ENCODE measurements at regions not wholly inside any gene's neighbourhood (a gene's known extent, or its start where the extent isn't known, plus 50 kb on each side); places are given as distances from the start of the nearest gene placed in this dataset.
"Not testable (repeated sequence)": the region's sequence is repeated elsewhere in the genome, so short reads cannot be mapped to it uniquely, and the experiment has no call there.

DNA sequence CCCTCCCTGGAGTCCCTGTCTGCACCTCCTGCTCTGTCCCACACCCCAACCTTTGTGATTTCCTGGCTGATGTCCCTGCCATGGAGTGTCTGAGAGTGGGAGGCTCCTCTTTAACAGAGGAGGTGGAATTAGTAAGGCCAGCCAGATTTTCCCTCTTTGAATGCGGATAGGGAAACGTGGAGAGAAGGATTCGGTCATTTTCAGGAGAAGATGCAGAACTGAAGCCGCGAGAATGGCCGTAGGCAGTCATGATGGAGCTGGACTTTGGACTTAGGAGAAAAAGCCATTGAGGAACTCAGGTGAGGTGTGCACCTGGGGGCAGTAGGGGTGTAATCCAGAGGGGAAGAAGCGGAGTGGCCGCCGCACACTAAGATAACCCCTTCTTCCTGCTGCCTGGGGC lies 138.1 kb upstream of the ATP10A start:
- Histone ChIP-seq H3K9me3 (ENCODE audit: control insufficient read depth in 2 of 2, insufficient read depth in 1 of 2, low read depth in 1 of 2, low read length in 1 of 2) (peaks cover 0 to 5% of the 10 kb centered on the region in 2 donors), H3K4me3 (ENCODE audit: low read depth in 1 of 2, low read length in 2 of 2) (no peak overlapping the region), H3K27me3 (ENCODE audit: control insufficient read depth in 1 of 2, insufficient read depth in 2 of 2, low read length in 2 of 2) (no peaks in the 10 kb centered on the region), H3K4me1 (ENCODE audit: control insufficient read depth in 2 of 2, insufficient read depth in 2 of 2, low read length in 1 of 2) (no peaks in the 10 kb centered on the region), H3K27ac (ENCODE audit: low read depth in 2 of 2, low read length in 1 of 2) (no peak overlapping the region), H3K36me3 (ENCODE audit: control insufficient read depth in 2 of 2, insufficient read depth in 2 of 2, low read length in 1 of 2) (no peaks in the 10 kb centered on the region)
- WGBS, 2 donors = 89 to 93% methylated on average over 9 of the region's 9 CpGs

DNA sequence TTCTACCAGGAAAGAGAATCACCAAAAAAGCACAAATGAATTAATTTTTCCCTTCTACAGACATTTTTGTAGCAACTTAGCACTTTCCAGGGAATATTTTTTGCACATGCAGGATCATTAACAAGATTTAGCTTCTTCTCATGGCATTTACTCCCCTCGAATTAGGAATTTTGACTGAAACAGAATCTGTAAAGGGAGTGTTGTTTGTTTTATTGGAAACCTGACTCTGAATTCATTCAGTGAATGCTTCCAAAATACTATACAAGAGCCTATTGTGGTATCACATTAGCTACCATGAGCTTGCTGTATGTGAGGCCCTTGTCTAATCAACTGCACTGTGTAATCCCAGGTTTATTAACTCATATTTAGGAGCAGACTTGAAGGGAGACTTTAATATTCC lies 130.4 kb upstream of the ATP10A start:
- H3K4me3 ChIP-seq (ENCODE audit: low read depth in 1 of 2, low read length in 2 of 2) = no peak overlapping the region
- H3K4me1 ChIP-seq (ENCODE audit: control insufficient read depth in 2 of 2, insufficient read depth in 2 of 2, low read length in 1 of 2) = no peaks in the 10 kb centered on the region
- H3K36me3 ChIP-seq (ENCODE audit: control insufficient read depth in 2 of 2, insufficient read depth in 2 of 2, low read length in 1 of 2) = no peaks in the 10 kb centered on the region
- H3K27ac ChIP-seq (ENCODE audit: low read depth in 2 of 2, low read length in 1 of 2) = no peak overlapping the region
- WGBS, 2 donors = 41 to 50% methylated on average over 1 of the region's 1 CpG
- no peaks in the 10 kb centered on the region for H3K27me3 ChIP-seq (ENCODE audit: control insufficient read depth in 1 of 2, insufficient read depth in 2 of 2, low read length in 2 of 2)
- peaks cover 0 to 4% of the 10 kb centered on the region in 2 donors for H3K9me3 ChIP-seq (ENCODE audit: control insufficient read depth in 2 of 2, insufficient read depth in 1 of 2, low read depth in 1 of 2, low read length in 1 of 2)

DNA sequence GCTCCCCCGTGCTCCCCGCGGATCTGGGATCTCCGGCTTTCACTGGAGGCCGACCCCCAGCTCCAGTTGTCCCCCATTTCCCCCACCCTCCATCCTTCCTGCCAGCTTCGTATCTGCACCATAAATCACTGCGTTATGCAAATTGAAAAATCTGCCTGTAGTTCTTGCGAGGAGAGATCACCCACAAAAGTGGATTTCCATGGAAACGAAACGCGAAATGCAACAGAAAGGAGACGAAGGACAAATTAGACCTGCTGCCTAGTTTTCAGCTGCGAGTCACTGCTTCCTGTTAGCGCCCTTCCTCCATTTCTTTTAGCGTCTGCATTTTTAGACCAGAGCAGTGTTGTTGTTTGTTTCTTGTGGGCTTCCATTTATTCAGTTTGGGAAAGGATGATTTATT lies 127.1 kb upstream of the ATP10A start:
- H3K36me3 ChIP-seq (ENCODE audit: control insufficient read depth in 2 of 2, insufficient read depth in 2 of 2, low read length in 1 of 2) = no peaks in the 10 kb centered on the region
- H3K27ac ChIP-seq (ENCODE audit: low read depth in 2 of 2, low read length in 1 of 2) = no peak overlapping the region
- no peaks in the 10 kb centered on the region for H3K27me3 ChIP-seq (ENCODE audit: control insufficient read depth in 1 of 2, insufficient read depth in 2 of 2, low read length in 2 of 2)
- WGBS, 2 donors = 87 to 90% methylated on average over 15 of the region's 15 CpGs
- H3K4me3 ChIP-seq (ENCODE audit: low read depth in 1 of 2, low read length in 2 of 2) = no peak overlapping the region
- H3K9me3 ChIP-seq (ENCODE audit: control insufficient read depth in 2 of 2, insufficient read depth in 1 of 2, low read depth in 1 of 2, low read length in 1 of 2) = peaks cover 0 to 4% of the 10 kb centered on the region in 2 donors
- no peaks in the 10 kb centered on the region for H3K4me1 ChIP-seq (ENCODE audit: control insufficient read depth in 2 of 2, insufficient read depth in 2 of 2, low read length in 1 of 2)

DNA sequence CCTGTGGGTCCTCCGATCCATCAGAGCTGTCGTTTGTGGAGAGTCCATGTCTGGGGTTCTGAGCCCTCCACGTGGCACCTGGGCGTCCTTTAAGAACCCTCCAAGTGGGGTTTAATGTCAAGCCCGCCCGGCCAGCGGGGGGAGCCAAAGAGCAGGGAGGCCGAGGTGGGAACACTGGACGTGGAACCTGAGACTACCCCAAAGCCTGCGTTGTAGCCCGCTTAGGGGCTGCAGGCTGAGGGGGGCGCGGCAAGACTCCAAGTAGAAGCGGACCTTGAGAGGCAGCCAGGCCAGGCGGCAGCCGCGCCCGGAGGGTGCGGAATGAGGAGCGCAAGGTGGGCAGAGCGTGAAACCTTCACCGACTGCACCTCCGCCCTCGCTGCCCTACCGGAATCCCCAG lies 126.2 kb upstream of the ATP10A start:
- H3K4me1 ChIP-seq (ENCODE audit: control insufficient read depth in 2 of 2, insufficient read depth in 2 of 2, low read length in 1 of 2) = no peaks in the 10 kb centered on the region
- WGBS, 2 donors = 91 to 93% methylated on average over 25 of the region's 25 CpGs

DNA sequence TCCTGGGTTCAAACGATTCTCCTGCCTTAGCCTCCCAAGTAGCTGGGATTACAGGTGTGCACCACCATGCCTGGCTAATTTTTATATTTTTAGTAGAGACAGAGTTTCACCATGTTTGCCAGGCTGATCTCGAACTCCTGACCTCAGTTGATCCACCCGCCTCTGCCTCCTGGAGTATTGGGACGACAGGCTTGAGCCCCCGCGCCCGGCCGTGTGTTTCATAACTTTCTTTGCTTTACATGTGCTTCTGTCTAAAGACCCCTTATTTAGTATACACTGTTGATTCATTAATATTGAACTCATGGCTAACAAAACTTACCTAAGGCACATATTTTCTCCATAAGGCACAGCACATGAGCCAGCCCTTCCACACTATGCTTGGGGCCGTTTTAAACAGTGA lies 125.6 kb upstream of the ATP10A start:
- WGBS, 2 donors = 86 to 87% methylated on average over 9 of the region's 9 CpGs
- not testable (repeated sequence) for H3K27ac ChIP-seq (ENCODE audit: low read depth in 2 of 2, low read length in 1 of 2); H3K4me1 ChIP-seq (ENCODE audit: control insufficient read depth in 2 of 2, insufficient read depth in 2 of 2, low read length in 1 of 2); H3K9me3 ChIP-seq (ENCODE audit: control insufficient read depth in 2 of 2, insufficient read depth in 1 of 2, low read depth in 1 of 2, low read length in 1 of 2); H3K27me3 ChIP-seq (ENCODE audit: control insufficient read depth in 1 of 2, insufficient read depth in 2 of 2, low read length in 2 of 2); H3K36me3 ChIP-seq (ENCODE audit: control insufficient read depth in 2 of 2, insufficient read depth in 2 of 2, low read length in 1 of 2); H3K4me3 ChIP-seq (ENCODE audit: low read depth in 1 of 2, low read length in 2 of 2)

More for the DNA sequence above, 126.2 kb upstream of the ATP10A start:
- H3K27me3 ChIP-seq (ENCODE audit: control insufficient read depth in 1 of 2, insufficient read depth in 2 of 2, low read length in 2 of 2) = no peaks in the 10 kb centered on the region
- H3K36me3 ChIP-seq (ENCODE audit: control insufficient read depth in 2 of 2, insufficient read depth in 2 of 2, low read length in 1 of 2) = no peaks in the 10 kb centered on the region
- H3K27ac ChIP-seq (ENCODE audit: low read depth in 2 of 2, low read length in 1 of 2) = no peak overlapping the region
- H3K9me3 ChIP-seq (ENCODE audit: control insufficient read depth in 2 of 2, insufficient read depth in 1 of 2, low read depth in 1 of 2, low read length in 1 of 2) = peaks cover 0 to 4% of the 10 kb centered on the region in 2 donors
- H3K4me3 ChIP-seq (ENCODE audit: low read depth in 1 of 2, low read length in 2 of 2) = no peak overlapping the region

DNA sequence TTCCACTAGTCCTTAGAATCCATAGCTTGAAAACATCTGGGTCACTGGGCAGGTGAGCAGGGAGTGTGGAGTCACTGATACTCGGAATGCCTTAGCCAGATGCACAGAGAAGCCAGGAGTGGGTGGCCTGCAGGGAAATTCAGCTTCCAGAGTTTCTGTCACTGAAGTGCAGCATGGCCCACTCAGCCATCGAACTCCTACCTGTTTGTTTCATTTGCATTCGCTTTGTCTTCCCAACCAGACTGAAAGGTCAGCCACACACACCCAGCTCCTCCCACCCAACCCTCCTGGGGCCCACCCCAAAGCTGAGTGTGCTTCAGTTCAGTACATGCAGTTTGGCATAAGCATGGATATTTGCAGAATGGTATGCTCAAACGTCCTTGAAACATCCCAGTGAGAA lies 124.5 kb upstream of the ATP10A start:
- WGBS, 2 donors = 46 to 58% methylated on average over 4 of the region's 4 CpGs
- Histone ChIP-seq H3K27me3 (ENCODE audit: control insufficient read depth in 1 of 2, insufficient read depth in 2 of 2, low read length in 2 of 2) (no peaks in the 10 kb centered on the region), H3K27ac (ENCODE audit: low read depth in 2 of 2, low read length in 1 of 2) (no peak overlapping the region), H3K9me3 (ENCODE audit: control insufficient read depth in 2 of 2, insufficient read depth in 1 of 2, low read depth in 1 of 2, low read length in 1 of 2) (peaks cover 0 to 4% of the 10 kb centered on the region in 2 donors), H3K36me3 (ENCODE audit: control insufficient read depth in 2 of 2, insufficient read depth in 2 of 2, low read length in 1 of 2) (no peaks in the 10 kb centered on the region), H3K4me3 (ENCODE audit: low read depth in 1 of 2, low read length in 2 of 2) (no peak overlapping the region), H3K4me1 (ENCODE audit: control insufficient read depth in 2 of 2, insufficient read depth in 2 of 2, low read length in 1 of 2) (no peaks in the 10 kb centered on the region)

DNA sequence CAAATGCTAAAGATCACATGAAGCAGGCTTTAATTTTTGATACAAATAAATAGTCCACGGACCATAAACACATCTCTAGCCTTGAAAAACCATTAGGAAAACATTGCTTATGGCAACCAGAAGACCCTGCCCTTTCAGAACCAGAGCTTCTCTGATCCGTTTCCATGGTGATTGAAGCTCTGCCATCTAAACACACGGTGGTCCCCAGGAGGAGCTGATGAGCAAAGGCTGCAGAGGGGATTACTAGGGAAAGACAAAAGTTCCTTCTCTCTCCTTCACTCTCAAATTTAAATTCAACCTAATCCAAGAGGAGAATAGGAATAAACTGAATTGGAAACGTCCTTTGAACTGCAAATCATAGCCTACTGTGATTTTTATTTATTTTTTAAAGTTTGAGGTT lies 122.0 kb upstream of the ATP10A start:
- Histone ChIP-seq H3K27me3 (ENCODE audit: control insufficient read depth in 1 of 2, insufficient read depth in 2 of 2, low read length in 2 of 2) (no peaks in the 10 kb centered on the region), H3K36me3 (ENCODE audit: control insufficient read depth in 2 of 2, insufficient read depth in 2 of 2, low read length in 1 of 2) (no peaks in the 10 kb centered on the region), H3K4me3 (ENCODE audit: low read depth in 1 of 2, low read length in 2 of 2) (no peak overlapping the region), H3K27ac (ENCODE audit: low read depth in 2 of 2, low read length in 1 of 2) (no peak overlapping the region), H3K9me3 (ENCODE audit: control insufficient read depth in 2 of 2, insufficient read depth in 1 of 2, low read depth in 1 of 2, low read length in 1 of 2) (peaks cover 0 to 4% of the 10 kb centered on the region in 2 donors), H3K4me1 (ENCODE audit: control insufficient read depth in 2 of 2, insufficient read depth in 2 of 2, low read length in 1 of 2) (no peaks in the 10 kb centered on the region)
- WGBS, 2 donors = 13 to 14% methylated on average over 4 of the region's 4 CpGs

DNA sequence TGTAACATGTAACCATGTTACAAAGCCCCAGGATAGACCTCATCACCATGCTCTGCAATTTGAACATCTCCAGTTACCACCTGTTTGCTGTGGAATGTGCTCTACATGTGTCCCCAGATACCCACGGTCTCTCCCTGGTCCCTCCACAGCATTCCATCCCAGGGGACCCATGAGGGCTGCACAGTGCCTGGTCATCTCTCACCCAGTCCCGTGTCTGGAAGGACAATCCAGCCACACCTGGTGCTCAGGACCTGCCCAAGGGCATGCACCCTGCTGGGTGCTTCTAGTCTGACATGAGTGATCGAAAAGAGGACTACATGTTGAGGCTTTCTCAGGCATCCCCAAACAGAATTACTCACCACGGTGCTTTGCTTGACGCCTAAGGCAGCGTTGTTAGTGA lies 119.6 kb upstream of the ATP10A start:
- Histone ChIP-seq H3K4me3 (ENCODE audit: low read depth in 1 of 2, low read length in 2 of 2) (no peak overlapping the region), H3K27me3 (ENCODE audit: control insufficient read depth in 1 of 2, insufficient read depth in 2 of 2, low read length in 2 of 2) (no peaks in the 10 kb centered on the region), H3K27ac (ENCODE audit: low read depth in 2 of 2, low read length in 1 of 2) (no peak overlapping the region), H3K9me3 (ENCODE audit: control insufficient read depth in 2 of 2, insufficient read depth in 1 of 2, low read depth in 1 of 2, low read length in 1 of 2) (no peaks in the 10 kb centered on the region), H3K4me1 (ENCODE audit: control insufficient read depth in 2 of 2, insufficient read depth in 2 of 2, low read length in 1 of 2) (no peaks in the 10 kb centered on the region), H3K36me3 (ENCODE audit: control insufficient read depth in 2 of 2, insufficient read depth in 2 of 2, low read length in 1 of 2) (no peaks in the 10 kb centered on the region)
- 65 to 74% methylated on average over 6 of the region's 6 CpGs for WGBS, 2 donors

DNA sequence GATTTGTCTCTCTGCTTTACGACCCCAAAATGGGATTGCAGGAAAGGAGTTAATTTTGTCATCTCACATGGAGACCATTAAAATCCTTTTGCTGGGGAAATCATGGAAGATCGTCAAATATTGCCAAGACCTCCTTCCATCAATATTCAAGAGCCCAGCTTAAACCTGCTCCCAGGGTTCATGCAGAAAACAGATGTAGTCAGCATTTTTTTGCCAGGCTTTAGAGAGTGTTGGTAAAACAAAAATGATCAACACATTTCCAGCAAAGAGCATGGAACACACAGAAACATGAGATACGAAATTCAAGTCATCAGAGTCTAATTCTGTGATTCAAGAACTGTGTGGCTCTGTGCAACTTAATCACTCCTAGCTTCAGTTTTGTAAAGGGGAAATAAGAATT lies 118.0 kb upstream of the ATP10A start:
- Histone ChIP-seq H3K9me3 (ENCODE audit: control insufficient read depth in 2 of 2, insufficient read depth in 1 of 2, low read depth in 1 of 2, low read length in 1 of 2) (peaks cover 0 to 4% of the 10 kb centered on the region in 2 donors), H3K4me1 (ENCODE audit: control insufficient read depth in 2 of 2, insufficient read depth in 2 of 2, low read length in 1 of 2) (no peaks in the 10 kb centered on the region), H3K36me3 (ENCODE audit: control insufficient read depth in 2 of 2, insufficient read depth in 2 of 2, low read length in 1 of 2) (no peaks in the 10 kb centered on the region), H3K4me3 (ENCODE audit: low read depth in 1 of 2, low read length in 2 of 2) (no peak overlapping the region), H3K27ac (ENCODE audit: low read depth in 2 of 2, low read length in 1 of 2) (no peak overlapping the region), H3K27me3 (ENCODE audit: control insufficient read depth in 1 of 2, insufficient read depth in 2 of 2, low read length in 2 of 2) (no peaks in the 10 kb centered on the region)
- 66 to 67% methylated on average over 3 of the region's 3 CpGs for WGBS, 2 donors

DNA sequence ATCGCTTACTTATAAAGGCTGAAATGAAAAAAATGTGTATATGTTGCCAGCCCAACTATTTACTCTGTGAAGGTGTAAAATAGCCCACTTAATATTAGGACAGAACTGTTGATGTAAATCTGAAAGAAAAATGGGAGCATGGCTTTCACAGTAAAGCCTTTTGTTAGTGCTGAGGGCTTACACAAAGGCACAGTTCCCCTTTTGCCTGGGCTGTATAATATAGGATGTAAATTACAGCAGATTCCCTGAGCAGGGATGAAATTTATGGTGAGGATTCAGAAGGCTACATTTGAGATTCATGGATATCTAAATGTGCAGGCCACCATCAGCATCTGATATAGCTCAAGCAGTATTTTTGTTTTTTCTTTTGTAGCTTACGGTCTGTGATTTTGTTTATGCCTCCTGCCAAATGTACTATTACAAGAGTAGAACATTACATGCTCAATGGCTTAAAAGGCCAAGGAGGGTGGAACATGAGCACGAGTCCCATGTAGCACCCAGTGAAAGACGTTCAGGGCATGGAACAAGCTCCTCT lies 109.1 kb upstream of the ATP10A start:
- Histone ChIP-seq H3K27ac (ENCODE audit: low read depth in 2 of 2, low read length in 1 of 2) (no peak overlapping the region), H3K36me3 (ENCODE audit: control insufficient read depth in 2 of 2, insufficient read depth in 2 of 2, low read length in 1 of 2) (no peaks in the 10 kb centered on the region), H3K27me3 (ENCODE audit: control insufficient read depth in 1 of 2, insufficient read depth in 2 of 2, low read length in 2 of 2) (no peaks in the 10 kb centered on the region), H3K4me3 (ENCODE audit: low read depth in 1 of 2, low read length in 2 of 2) (no peak overlapping the region), H3K4me1 (ENCODE audit: control insufficient read depth in 2 of 2, insufficient read depth in 2 of 2, low read length in 1 of 2) (no peaks in the 10 kb centered on the region), H3K9me3 (ENCODE audit: control insufficient read depth in 2 of 2, insufficient read depth in 1 of 2, low read depth in 1 of 2, low read length in 1 of 2) (peaks cover 2% of the 10 kb centered on the region in 2 donors)
- WGBS, 2 donors = 53 to 58% methylated on average over 4 of the region's 4 CpGs
